Stimulated activated CD8-positive, alpha-beta memory T cell treated with anti-CD3 and anti-CD28 coated beads, Interleukin-4, amount 100 ng/mL, for 4 hours (primary cell): ENCODE measurements at regions not wholly inside any gene's neighbourhood (a gene's known extent, or its start where the extent isn't known, plus 50 kb on each side); places are given as distances from the start of the nearest gene placed in this dataset.

Experiments used
- DNase-seq, 2 donors: peaks; one replicate each; pipeline ENCODE4 v3.0.0-alpha.2; 2020; ENCODE audit warnings: low read depth in 2 of 2, low spot score in 1 of 2

GRCh38 chr2:120864981-120865380 lies 129.3 kb downstream of the GLI2 start:
- no peak for DNase-seq

DNA sequence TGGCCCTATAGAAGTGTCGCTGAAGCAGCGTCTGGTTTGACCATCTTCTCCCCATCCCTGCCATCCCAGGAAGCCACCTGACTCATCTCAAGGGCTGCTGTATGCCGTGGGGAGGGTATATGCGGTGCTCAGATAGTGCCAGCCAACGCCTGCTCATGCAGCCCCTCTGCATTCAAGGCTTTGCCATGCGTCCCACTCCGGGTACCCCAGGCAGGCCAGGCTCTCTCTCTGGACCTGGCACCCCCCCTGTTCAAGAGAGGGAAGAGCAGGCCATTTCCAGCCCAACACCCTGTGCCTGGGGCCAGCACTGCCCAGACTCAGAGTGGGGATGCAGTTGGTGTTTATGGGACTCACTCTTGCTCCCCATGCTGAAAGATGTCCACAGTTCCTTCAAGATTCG lies 130.0 kb downstream of the GLI2 start:
- DNase-seq, result no peak

DNA sequence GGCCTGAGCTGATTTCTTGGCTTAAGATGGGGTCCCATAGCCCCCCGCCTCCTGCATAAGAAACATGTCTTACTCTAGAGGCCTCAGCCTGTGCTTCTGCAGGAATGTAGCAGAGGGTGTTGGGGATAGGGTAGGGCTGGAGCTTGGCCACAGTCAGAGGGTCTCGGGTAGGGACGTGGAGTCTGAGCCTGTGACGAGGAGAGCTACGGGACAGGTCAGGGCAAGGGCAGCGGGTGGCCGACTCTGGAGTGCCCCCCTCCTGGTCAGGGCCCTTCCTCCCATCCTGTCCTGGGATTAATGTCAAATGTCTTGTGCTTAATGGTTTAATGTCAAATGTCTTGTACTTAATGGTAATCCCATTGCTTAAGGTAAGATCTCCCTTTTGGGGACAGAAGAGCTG lies 130.4 kb downstream of the GLI2 start:
- DNase-seq, result no peak

DNA sequence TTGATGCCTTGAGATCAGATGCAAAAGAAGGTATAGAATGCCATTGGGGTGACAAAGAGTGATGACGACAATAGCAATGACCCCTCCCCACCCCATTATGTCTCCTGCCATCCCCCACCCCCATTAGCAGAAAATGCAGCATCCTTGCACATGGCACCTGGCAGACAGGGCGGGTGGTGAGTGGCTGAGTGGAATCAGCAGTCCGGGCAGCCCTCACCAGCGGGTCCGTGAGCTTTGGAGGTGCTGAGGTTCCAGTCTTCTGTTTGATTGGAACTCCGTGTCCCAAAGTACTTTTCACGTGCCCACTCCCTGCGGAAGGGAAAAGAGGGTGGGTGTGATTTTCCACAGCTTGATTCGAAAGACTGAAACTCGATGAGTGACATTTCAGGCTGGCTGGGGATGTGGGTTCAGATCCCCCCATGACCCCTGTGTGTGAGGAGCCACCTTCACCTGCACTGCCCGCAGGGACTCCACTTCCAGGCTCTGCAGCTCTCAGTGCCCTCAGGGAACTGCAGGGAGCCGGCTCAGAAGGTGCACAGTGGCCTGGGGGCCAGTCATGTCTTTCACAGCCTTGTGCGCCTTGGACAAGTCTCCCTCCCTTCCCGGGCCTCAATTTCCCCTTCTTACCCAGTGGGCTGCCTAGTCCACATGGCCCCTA lies 130.9 kb downstream of the GLI2 start:
- no peak for DNase-seq

GRCh38 chr2:120867290-120868241 lies 131.9 kb downstream of the GLI2 start:
- DNase-seq, result no peak

GRCh38 chr2:120868366-120868765 lies 132.7 kb downstream of the GLI2 start:
- DNase-seq, result no peak

DNA sequence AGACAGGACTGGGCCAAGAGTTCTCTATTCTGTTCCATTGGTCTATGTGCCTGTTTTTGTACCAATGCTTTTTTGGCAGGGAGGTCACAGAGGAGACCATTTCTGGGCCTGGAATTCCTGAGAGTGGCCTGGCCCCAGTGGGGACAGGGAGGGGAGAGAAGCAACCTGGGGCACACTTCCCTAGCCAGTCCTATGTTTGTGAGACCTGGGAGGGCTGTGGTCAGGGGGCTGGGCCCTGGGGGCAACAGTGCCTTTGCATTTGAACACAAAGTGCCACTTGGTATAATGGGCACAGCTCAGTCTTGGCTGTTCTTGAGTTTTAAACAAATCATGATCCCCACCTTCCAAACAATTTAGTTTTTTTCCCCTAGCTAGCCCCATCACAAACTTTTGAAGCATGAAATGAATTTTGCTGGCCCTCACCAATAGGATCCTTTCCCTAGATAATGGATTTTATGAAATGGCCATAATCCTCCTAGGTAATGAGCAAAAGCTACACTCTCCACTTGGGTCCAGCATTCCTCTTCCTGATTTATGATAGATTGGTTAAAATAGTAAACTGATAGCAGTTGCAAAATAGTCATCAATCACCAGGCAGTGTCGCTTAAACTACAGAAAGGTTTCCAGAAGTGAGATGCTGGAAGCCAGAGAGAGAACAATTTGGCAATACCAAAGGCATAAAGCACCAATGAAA lies 133.5 kb downstream of the GLI2 start:
- no peak for DNase-seq

GRCh38 chr2:120869730-120870466 lies 134.2 kb downstream of the GLI2 start:
- DNase-seq, result no peak

GRCh38 chr2:120870467-120870788 lies 134.8 kb downstream of the GLI2 start:
- DNase-seq, result no peak

DNA sequence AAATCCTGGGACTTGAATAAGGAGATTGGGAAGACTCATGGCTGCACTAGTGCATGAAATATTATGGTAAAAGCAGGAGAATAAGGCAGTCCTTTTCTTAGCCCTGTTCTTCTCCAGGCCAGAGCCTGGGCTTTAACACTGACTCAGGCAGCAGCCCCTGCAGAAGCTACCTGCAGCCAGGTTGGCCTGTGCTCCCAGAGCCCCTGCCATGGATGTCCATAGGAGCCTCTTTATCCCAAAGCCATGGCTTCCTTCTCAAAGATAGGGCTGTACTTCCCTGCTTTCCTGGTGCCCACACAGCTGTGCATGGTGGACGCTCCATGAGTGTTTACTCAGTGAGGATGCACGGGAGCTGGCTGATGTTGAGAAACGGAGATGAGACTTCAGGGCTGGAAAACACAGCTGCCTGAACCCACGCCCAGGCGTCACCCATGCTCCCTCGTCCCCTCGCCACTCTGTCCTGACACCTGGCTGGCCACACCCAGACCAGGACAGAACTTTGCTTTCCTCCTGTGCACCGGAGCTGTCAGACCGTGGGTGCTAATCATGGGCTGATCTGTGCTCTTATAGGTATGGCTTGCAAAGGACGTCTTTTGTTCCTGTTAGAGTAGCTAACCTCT lies 135.5 kb downstream of the GLI2 start:
- DNase-seq, result no peak

GRCh38 chr2:120871881-120872620 lies 136.4 kb downstream of the GLI2 start:
- no peak for DNase-seq

- no peak for DNase-seq
Measured at GRCh38 chr2:120873958-120874887, 138.6 kb downstream of the GLI2 start.

DNA sequence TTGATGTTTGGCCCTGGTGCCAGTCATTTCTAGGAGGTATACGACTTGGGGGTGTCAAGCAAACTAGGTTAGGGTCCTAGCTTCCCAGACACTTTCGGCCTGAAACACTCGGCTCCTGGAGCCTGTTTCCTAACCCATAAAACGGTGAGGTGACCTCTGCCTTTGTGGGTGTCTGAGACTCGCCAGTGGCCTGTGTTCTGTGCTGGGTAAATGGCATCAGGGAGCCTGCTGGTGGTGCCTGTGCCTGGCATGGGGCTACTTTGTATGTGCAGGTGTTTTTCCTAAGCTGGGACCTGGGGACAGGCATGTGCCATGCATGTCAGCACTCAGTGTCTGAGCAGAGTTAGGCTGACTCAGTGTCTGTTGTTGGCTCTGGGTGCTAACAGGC lies 139.2 kb downstream of the GLI2 start:
- no peak for DNase-seq

GRCh38 chr2:120875431-120875830 lies 139.8 kb downstream of the GLI2 start:
- no peak for DNase-seq

DNA sequence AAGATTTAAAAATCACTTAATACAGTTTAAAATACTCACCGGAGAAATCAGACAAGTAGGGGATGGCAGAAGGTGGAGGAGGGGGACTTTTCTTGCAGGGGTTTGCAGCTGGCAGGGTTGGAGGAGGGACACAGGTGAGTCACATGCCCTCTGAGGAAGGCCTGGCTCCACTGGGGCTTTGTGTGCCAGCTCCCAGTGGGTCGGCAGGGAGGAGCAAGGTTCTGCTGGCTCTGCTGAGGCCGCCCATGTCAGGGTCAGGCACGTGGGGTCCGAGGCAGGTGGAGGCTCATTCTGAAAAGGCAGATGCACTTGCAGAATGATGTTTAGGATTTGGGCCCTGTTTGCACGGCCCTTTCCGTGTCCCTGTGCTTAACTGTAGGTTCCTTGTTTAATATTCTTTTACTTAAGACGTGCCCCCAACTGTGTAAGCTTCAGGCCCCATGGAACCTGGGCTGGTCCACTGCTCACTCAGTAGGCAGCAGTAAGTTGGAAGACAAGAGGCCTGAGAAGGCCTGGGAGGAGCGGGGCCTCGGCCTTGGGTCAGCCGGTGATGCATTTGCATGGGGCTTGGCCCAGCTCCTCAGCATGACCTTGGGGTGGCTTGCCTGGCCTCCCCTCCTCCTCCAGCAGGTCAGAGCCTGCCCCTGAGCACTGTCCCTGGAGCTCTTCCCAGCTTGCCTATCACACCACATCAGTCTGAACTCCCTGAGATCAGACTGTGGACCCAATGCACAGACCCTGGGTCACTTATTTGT lies 141.0 kb downstream of the GLI2 start:
- no peak for DNase-seq

- no peak for DNase-seq
Measured at GRCh38 chr2:120877409-120877808, 141.7 kb downstream of the GLI2 start.

DNA sequence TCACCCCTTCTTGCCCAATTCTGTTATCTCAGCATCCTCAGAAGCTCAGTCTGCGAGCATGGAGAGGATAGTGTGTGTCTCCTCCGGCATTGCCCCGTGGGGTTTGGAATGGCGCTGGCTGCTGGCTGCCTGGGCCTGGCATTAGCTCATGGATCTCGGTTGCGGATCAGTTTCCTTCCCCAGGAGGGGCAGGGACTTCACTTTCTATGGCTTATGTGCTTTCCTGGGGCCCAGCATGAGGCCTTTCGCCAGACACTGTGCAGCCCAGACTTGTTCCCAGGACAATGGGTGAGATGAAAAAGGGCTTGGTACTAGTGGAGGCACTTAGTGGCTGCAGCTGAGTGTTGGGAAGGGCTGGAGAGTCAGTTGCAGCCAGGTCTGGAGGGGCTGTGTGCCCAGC lies 143.3 kb downstream of the GLI2 start:
- no peak for DNase-seq
